ENCODE measurements at regions not wholly inside any gene's neighbourhood (a gene's known extent, or its start where the extent isn't known, plus 50 kb on each side); places are given as distances from the start of the nearest gene placed in this dataset.

GRCh38 chr11:38246451-38246850 lies 1648.4 kb upstream of the RAG2 start:
- DNase-seq (no peak), ATAC-seq (no peak)
- H3K36me3 ChIP-seq (ENCODE audit: low read depth), result no peaks in the 10 kb centered on the region
- TF ChIP-seq, protein P1, sequence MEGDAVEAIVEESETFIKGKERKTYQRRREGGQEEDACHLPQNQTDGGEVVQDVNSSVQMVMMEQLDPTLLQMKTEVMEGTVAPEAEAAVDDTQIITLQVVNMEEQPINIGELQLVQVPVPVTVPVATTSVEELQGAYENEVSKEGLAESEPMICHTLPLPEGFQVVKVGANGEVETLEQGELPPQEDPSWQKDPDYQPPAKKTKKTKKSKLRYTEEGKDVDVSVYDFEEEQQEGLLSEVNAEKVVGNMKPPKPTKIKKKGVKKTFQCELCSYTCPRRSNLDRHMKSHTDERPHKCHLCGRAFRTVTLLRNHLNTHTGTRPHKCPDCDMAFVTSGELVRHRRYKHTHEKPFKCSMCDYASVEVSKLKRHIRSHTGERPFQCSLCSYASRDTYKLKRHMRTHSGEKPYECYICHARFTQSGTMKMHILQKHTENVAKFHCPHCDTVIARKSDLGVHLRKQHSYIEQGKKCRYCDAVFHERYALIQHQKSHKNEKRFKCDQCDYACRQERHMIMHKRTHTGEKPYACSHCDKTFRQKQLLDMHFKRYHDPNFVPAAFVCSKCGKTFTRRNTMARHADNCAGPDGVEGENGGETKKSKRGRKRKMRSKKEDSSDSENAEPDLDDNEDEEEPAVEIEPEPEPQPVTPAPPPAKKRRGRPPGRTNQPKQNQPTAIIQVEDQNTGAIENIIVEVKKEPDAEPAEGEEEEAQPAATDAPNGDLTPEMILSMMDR (IDR thresholded peaks at IDR 0.05), result no peak
- H3K4me3 ChIP-seq, result no peak overlapping the region
- peaks cover 19% of the 10 kb centered on the region for H3K9me3 ChIP-seq
- no peaks in the 10 kb centered on the region for H3K4me1 ChIP-seq (ENCODE audit: low read depth)
- intact Hi-C loops (cut with DNase I, micrococcal nuclease), result no loop called here

DNA sequence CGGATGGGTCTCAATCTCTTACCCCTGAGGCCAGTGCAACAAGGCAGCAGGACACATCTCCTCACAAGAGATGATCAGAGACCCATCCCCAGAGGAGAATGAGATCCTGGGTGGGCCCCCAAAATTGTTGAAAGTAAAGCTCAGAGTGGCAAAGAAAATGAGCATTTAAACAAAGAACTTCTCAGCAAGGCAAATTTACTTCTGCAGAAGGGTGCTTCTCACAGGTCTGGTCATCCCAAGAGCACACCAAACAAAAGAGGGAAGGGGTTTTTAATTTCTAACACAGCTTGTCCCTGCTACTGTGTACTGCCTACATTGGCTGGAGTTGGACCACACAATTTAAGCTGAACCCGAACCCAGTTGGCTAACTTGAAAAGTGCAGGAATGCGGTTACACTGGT lies 1628.6 kb upstream of the RAG2 start:
- ATAC-seq (no peak), DNase-seq (no peak)
- H3K9me3 ChIP-seq, result peaks cover 53% of the 10 kb centered on the region
- H3K4me3 ChIP-seq, result no peak overlapping the region
- no peaks in the 10 kb centered on the region for H3K4me1 ChIP-seq (ENCODE audit: low read depth)
- TF ChIP-seq, protein P1 (IDR thresholded peaks at IDR 0.05), result no peak
- intact Hi-C loops (cut with DNase I, micrococcal nuclease), result no loop called here
- H3K36me3 ChIP-seq (ENCODE audit: low read depth), result no peaks in the 10 kb centered on the region

- no peak for DNase-seq
- H3K4me1 ChIP-seq (ENCODE audit: low read depth), result no peaks in the 10 kb centered on the region
- ATAC-seq, result no peak
- intact Hi-C loops (cut with DNase I, micrococcal nuclease), result no loop called here
- TF ChIP-seq, protein P1 (IDR thresholded peaks at IDR 0.05), result no peak
- H3K36me3 ChIP-seq (ENCODE audit: low read depth), result no peaks in the 10 kb centered on the region
- H3K4me3 ChIP-seq, result no peak overlapping the region
- peaks cover 51% of the 10 kb centered on the region for H3K9me3 ChIP-seq
These were observed 1623.3 kb upstream of the RAG2 start for GRCh38 chr11:38221295-38221694.

- H3K36me3 ChIP-seq (ENCODE audit: low read depth), result no peaks in the 10 kb centered on the region
- intact Hi-C loops (cut with DNase I, micrococcal nuclease), result no loop called here
- no peak for ATAC-seq
These were observed 1621.6 kb upstream of the RAG2 start for GRCh38 chr11:38219636-38220035.

DNA sequence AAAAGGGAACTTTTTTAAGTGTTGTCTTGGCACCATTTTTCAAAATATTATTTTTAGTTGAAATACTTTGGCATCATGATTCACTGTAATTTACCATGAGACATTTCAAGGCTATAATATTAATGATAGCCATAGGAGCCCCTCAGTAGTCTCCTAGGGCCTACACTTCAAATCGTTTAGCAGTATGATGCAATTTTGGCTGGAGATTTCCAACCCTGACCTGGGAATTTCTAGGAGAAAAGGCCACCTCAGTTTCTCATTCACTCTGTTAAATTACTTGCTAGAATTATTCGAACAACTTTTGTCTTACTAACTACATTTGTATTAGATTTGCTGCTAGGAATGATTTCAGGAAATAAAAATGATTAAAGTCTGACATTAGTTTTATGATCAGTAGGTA lies 1610.9 kb upstream of the RAG2 start:
- ATAC-seq (no peak), DNase-seq (no peak)
- H3K9me3 ChIP-seq, result peaks cover 13% of the 10 kb centered on the region
- H3K4me1 ChIP-seq (ENCODE audit: low read depth), result no peaks in the 10 kb centered on the region
- H3K36me3 ChIP-seq (ENCODE audit: low read depth), result no peaks in the 10 kb centered on the region
- no peak overlapping the region for H3K4me3 ChIP-seq
- TF ChIP-seq, protein P1 (IDR thresholded peaks at IDR 0.05), result no peak
- intact Hi-C loops (cut with DNase I, micrococcal nuclease), result no loop called here

More at GRCh38 chr11:38219636-38220035, 1621.6 kb upstream of the RAG2 start:
- H3K4me3 ChIP-seq, result no peak overlapping the region
- peaks cover 36% of the 10 kb centered on the region for H3K9me3 ChIP-seq
- H3K4me1 ChIP-seq (ENCODE audit: low read depth), result no peaks in the 10 kb centered on the region
- TF ChIP-seq, protein P1 (IDR thresholded peaks at IDR 0.05), result no peak
- DNase-seq, result no peak

GRCh38 chr11:38206663-38207062 lies 1608.6 kb upstream of the RAG2 start:
- H3K9me3 ChIP-seq, result peaks cover 17% of the 10 kb centered on the region
- H3K4me3 ChIP-seq, result no peak overlapping the region
- H3K36me3 ChIP-seq (ENCODE audit: low read depth), result no peaks in the 10 kb centered on the region
- TF ChIP-seq, protein P1 (IDR thresholded peaks at IDR 0.05), result no peak
- DNase-seq (no peak), ATAC-seq (no peak)
- intact Hi-C loops (cut with DNase I, micrococcal nuclease), result no loop called here
- no peaks in the 10 kb centered on the region for H3K4me1 ChIP-seq (ENCODE audit: low read depth)

Data from mucosa of descending colon (tissue), 3 donors.